Activated CD4-positive, alpha-beta T cell treated with anti-CD3 and anti-CD28 coated beads, Interleukin-2, amount 50 U/mL, for 48 hours (primary cell): ENCODE measurements at regions not wholly inside any gene's neighbourhood (a gene's known extent, or its start where the extent isn't known, plus 50 kb on each side); places are given as distances from the start of the nearest gene placed in this dataset.

Experiments used
- DNase-seq, 2 experiments: peaks; one replicate each; pipeline ENCODE4 v3.0.0-alpha.2; 2020

- no peak for DNase-seq
Measured at GRCh38 chr3:36206956-36207580, 173.2 kb upstream of the STAC start.

GRCh38 chr3:36210840-36211651 is 169.3 kb upstream of the STAC start:
- no peak for DNase-seq

DNA sequence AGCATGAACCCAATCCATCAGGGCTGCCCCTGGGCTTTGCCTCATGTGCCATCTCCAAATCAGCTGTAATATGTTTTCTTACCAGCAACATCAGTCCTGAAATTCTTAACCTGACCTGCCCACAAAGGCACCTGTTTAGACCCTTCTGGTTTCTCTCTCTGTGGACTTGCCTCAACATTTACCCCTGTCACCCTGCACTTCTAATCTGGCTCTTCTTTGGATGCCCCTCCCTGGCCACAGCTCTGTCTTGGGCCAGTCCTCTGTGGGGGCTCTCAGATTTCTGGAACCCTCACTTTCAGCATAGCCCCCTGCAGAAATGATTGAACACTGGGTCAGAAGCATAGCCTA is 168.7 kb upstream of the STAC start:
- no peak for DNase-seq

DNA sequence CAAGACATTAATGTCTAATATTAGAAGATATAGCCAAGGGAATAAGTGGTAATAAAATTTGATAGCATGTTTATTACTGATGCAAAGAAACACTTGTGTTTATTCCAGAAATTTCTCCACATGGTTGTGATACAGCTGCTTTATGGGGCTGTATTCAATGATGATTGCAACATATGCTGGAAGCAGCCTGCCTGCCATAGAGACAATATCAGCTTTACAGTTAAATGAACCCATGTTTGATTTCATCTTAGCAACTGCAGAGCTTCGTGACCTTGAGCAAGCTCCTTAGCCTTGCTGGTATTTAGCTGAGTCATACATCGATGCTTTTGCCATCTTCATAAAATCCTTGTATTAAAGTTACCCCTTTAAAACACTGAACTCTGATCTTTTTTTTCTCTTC is 168.1 kb upstream of the STAC start:
- DNase-seq: no peak

DNA sequence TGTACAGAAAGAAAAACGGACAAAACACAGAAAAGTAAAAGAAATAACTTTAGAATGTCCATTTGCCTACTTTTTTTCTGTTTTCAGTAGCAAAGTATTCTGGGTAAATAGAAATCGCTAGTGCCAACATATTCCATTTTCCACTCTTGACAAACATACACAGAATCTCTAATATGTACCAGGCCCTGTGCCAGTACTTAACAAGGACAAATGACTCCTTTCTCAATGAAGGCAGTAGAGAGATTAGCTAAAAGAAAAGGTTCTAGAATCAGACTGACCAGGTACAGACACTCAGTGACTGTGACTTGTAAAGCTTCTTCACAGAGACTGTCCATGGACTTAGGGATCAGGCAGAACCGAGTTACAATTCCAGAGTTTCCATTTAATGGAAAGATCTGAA is 165.8 kb upstream of the STAC start:
- no peak for DNase-seq

DNA sequence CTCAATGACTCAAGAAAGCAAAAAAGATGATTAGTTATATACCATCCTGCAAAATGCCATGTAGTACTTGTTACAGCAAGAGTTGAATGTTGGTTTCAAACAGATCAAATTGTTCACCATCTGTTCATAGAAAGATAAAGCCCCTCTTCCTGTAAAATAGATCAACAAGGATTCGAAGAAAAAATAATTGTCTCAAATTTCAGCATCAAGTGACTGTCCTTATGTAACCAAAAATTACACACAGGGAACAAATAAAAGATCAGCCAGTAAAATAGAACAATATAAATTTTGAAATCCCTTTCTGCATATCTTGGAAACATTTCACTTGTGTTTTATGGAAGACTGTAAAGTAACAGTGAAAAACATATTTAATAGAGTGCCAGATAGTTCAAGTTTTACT is 165.1 kb upstream of the STAC start:
- no peak for DNase-seq

DNA sequence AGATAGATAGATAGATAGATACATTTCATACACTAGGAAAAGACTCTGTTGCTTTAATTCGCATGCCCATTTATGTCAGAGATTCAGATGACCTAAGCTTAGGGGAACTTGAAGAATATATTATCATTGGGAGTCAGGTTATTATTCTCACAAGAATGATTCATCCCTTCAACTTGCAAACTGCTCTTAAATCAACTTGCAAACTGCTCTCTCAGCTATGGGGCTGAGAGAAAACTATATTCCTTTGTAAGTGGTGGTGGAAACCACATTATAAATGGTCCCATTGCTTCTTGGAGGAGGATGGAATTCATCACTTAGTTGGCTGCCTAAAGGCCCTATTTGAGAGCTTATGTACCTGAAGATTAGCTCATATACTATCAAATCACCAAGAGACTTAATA is 160.9 kb upstream of the STAC start:
- DNase-seq: no peak

GRCh38 chr3:36220173-36220572 is 160.1 kb upstream of the STAC start:
- no peak for DNase-seq

- DNase-seq: no peak
Measured at GRCh38 chr3:36221975-36222374, 158.3 kb upstream of the STAC start.

DNA sequence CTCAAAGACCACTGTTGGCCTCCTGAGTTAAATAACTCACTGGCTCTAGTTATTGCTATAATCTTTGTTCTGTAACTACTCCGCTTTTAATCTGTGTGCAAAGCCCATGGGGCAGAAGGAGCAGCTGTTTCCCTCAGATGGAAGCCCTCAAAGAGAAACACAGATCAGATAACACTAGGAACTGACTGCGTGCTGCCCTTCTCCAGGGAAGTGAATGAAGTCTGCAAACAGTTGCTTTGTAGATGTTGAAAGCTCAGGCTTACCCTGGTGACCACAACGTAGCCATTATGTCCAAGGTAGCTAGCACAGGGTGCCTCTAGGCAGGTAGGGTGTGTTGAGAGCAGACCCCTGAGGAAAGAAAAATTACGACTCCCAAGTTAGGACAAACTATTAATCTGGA is 152.3 kb upstream of the STAC start:
- no peak for DNase-seq

DNA sequence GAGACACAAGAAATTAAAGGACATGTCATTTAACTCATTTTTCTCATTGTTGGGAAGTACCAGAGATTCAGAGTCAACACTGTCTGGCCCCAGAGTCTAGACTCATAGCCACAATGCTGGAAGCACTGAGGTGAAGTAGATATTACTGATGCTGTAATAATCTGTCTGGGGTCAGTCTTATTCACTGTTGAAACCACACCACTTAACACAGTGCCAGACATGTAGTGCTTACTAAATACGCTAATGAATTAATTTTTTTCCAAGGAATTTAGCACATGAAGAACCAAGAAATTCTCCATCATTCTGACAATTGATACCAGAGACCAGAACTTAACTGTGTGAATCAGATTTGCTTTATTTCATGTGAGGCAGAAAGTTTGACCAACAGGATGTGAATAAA is 150.8 kb upstream of the STAC start:
- no peak for DNase-seq

DNA sequence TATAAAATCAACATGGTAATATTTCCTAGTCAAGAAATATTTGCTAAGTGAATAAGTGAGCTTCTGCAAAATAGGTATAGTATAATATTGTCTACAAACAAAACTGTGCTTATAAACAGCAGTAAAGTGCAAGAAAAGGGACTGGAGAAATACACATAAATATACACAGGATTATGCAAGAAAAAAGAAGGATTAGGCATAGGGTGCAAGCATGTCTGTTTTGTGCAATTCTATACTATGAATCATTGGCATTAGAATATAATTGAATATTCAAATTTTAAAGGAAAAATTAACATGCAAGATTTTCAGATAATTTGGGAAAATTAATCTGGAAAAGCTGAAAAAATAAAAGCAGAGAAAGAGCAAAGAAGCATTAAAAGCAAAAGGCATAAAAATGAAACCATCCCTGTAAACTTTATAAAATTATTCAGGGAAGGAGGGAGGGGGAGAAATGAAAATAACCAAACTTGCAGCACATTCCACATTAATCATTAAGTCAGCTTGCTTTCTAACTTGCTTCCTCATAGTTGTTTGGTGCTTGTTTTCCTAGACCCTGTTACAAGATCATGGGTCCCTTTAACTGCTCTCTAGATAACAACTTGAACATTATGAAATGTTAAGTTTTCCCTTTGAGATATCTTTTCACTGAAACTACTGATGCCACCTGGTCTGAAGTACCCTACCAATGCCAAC is 147.4 kb upstream of the STAC start:
- no peak for DNase-seq

GRCh38 chr3:36244728-36245127 is 135.6 kb upstream of the STAC start:
- no peak for DNase-seq

DNA sequence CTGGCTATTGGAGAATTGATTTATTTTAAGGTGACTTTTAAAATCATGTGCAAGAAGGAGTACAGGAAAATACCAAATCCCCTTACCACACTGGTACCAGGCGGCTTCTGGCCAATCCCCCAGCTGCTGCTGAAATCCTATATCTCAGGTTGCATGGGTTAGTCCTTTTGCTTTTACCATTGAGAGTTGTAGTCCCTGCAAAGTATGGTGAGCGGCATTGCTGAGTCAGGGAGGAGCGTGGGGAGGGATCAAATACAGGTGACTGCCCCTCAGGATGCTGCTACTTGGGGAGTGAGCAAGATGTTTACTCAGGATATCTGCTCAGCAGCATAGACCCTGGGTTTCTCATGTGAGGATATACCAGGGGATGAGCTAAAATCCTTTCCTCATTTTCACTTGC is 131.9 kb upstream of the STAC start:
- DNase-seq: no peak

DNA sequence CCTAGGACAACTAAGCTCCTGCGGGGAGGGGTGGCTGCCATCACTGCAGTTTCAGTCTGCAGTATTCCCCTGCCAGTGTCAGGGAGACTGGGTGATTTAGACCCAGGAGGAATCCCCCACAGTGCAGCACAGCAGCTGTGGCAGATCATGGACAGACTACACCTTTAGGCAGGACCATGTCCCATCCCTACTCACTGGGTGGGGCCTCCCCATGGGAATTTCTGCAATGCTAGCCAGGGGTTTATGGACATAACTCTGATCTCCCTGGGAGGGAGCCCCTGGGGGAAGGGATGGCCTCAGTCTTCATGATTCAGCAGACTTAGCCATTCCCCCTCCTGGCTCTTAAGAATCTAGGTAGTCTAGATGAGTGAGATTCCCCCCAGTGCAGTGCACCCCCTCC is 130.1 kb upstream of the STAC start:
- DNase-seq: no peak

DNA sequence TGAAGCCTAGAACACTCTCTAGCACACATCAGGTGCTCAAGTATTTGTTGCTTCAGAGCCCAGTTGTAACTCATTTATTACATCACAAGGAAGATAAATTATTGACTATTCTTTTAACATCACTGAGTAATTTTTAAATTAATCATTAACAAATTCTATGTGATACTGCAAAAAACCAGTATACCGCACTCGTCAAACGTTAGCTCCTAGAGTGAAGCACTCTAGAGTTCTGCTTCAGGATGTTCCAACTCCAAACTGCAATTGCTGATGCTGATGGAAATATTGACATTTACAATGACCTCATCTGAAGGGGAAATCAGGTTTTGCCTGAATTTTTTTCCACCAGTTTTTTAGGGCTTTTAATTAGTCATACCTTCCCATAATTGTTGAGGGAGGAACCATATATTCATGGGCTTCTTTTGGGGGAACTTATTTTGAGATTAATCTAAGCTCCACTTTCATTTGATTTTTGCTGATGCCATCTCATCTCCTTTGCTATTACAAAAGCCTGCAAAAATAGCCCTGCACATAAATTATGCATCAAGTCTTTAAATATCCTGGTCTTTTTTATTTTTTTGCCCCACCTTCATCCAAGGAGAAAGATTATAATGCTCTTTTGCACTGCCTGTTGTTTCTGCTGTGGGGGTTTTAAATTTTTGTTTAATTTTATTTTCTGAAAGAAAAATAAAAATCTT is 123.0 kb upstream of the STAC start:
- no peak for DNase-seq

GRCh38 chr3:36258421-36258820 is 121.9 kb upstream of the STAC start:
- DNase-seq: no peak

GRCh38 chr3:36259580-36259979 is 120.7 kb upstream of the STAC start:
- DNase-seq: no peak

DNA sequence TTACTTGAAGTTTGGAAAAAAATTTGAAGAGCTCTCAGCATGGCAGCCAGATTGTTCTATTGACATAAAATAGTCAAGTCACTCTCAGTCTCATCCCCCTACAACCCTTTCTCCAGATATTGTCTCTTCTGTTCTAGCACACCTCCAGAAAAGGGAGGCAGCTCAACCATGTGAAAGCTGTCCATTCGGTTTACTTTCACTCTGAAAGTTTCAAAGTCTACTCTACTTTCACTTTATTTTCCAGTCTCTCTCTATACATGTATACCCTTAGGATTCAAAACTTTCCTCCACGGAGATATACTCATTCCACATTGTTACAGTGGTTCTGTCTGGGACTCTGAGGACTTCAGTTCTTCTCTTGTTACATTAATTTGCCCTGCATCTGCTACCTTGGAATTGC is 111.0 kb upstream of the STAC start:
- DNase-seq: no peak

GRCh38 chr3:36282766-36283165 is 97.5 kb upstream of the STAC start:
- no peak for DNase-seq

GRCh38 chr3:36295296-36295695 is 85.0 kb upstream of the STAC start:
- no peak for DNase-seq

DNA sequence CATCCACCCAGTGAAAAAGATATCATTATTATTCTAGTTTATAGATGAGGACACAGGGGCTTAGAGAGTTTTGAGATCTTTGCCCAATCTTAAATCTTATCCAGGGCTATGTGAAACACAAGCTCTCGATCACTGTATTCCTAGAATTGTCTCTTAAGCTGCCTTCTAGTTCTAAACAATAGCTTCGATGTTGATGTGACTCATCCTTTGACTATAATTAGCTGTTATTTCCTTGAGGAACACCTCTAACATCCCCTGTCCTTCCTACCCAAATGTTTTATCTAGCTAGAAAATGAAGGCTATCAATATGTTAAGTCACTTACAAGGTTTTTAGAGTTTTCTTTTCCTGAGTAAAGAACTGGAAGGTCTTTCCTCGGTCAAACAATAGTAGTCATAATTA is 83.1 kb upstream of the STAC start:
- DNase-seq: no peak

DNA sequence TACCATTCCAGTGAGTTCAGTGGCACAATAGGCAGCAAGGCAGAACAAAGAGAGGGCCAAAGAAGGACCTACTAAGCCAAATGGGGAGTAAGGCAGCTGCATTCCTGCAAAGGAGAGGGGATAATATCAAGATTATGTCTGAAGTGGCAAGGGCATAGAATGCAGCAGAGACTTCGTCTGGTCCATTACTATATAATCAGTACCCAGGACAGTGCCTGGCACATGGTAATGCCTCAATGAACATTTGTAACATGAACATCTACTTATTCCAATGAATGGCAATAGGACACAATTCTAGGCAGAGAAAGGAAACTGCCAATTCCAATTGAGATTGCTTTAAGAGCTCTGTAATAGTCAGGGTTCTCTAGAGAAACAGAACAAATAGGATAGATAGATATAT is 82.1 kb upstream of the STAC start:
- DNase-seq: no peak

DNA sequence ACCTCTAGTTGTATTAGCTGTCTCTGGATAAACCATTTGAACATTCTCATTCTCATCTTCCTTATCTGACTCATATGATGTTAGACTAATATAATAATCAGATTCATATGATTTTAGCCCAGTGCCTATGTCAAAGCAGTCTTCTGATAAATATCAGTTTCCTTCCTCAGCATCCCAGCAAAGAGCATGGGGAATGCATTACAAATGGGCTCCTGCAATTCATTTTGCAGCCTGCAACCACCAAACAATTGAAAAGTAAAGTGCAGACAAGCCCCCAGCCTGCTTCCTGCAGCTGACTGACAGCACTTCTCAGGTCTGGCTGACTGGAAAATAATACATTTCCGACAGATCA is 78.2 kb upstream of the STAC start:
- DNase-seq: no peak
